ENCODE measurements at regions not wholly inside any gene's neighbourhood (a gene's known extent, or its start where the extent isn't known, plus 50 kb on each side); places are given as distances from the start of the nearest gene placed in this dataset.

DNA sequence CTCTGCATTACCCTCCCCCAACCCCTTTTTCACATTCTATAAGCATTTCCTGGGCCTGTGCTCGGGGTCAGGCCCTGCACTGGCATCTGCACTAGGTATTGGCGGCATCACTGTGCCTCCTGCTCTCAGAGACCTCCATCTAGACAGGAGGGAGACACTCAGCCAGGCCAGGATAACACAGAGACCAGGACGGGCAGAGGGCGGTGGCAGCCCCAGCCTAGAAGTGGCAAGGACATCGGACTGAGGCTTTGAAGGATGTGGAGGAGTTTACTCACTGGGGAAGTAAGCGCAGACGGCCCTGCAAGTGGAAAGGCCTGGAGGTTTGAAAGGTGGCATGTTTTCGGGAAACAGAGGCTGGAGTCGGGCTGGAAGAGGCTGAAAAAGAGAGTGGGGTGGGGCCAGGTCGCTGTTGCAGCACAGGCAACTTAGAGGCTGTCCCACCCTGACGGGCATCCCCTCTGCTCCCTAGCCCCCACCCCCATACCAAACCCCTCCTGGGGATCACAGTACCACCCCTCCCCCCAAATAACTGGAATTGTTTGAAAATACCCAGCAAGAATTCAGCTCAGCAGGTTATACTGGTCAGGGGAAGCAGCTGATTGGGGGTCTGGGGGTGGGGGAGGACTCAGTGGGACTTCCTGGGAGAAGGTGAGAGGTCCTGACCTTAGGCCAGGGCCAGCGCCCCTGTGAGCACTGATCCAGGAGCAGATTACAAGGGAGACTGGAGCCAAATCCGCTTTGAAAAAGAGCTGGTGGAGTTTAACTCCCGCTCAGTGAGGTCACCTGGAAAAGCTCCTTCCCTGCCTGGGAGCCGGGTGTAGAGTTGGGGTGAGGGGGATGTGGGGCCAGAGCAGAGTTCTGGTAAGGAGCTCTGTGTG, 121.8 kb upstream of the WNT4 start:
- Histone ChIP-seq H3K27me3 (no peaks in the 10 kb centered on the region), H3K4me3 (no peak overlapping the region), H3K27ac (no peak overlapping the region), H3K9me3 (no peaks in the 10 kb centered on the region), H3K36me3 (replicated peaks in 1 of 2; ENCODE audit: insufficient read depth in 1 of 2, low read depth in 2 of 2) (no peaks in the 10 kb centered on the region), H3K4me1 (no peaks in the 10 kb centered on the region)
- intact Hi-C loops (cut with DNase I): no loop called here
- DNase-seq (no peak), ATAC-seq (no peak)
- 74 to 79% methylated on average over 15 of the region's 15 CpGs for WGBS, 2 donors
- TF ChIP-seq POLR2A (IDR thresholded peaks at IDR 0.05): no peak
- TF ChIP-seq, protein P1, sequence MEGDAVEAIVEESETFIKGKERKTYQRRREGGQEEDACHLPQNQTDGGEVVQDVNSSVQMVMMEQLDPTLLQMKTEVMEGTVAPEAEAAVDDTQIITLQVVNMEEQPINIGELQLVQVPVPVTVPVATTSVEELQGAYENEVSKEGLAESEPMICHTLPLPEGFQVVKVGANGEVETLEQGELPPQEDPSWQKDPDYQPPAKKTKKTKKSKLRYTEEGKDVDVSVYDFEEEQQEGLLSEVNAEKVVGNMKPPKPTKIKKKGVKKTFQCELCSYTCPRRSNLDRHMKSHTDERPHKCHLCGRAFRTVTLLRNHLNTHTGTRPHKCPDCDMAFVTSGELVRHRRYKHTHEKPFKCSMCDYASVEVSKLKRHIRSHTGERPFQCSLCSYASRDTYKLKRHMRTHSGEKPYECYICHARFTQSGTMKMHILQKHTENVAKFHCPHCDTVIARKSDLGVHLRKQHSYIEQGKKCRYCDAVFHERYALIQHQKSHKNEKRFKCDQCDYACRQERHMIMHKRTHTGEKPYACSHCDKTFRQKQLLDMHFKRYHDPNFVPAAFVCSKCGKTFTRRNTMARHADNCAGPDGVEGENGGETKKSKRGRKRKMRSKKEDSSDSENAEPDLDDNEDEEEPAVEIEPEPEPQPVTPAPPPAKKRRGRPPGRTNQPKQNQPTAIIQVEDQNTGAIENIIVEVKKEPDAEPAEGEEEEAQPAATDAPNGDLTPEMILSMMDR (IDR thresholded peaks at IDR 0.05): no peak

DNA sequence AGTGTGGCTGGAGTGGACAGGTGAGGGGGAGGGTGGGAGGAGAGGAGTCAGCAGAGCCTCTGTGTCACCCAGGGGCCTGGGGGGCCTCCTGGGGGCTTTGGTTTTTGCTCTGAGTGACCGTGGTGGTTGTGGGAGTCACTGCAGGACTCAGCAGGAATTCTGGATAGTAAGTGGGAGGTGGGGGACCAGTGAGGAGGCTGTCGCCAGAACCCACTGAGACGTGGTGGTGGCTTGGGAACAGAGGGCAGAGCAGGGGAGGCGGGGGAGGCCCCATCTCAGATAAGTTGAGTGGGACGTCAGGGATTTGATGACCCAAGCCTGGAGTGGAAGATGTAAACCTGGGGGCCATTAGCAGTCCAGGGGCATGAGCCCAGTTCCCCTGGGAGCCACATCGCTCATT, 123.2 kb upstream of the WNT4 start:
- ATAC-seq: no peak
- TF ChIP-seq POLR2A (IDR thresholded peaks at IDR 0.05): no peak
- TF ChIP-seq, protein P1 (IDR thresholded peaks at IDR 0.05): no peak

DNA sequence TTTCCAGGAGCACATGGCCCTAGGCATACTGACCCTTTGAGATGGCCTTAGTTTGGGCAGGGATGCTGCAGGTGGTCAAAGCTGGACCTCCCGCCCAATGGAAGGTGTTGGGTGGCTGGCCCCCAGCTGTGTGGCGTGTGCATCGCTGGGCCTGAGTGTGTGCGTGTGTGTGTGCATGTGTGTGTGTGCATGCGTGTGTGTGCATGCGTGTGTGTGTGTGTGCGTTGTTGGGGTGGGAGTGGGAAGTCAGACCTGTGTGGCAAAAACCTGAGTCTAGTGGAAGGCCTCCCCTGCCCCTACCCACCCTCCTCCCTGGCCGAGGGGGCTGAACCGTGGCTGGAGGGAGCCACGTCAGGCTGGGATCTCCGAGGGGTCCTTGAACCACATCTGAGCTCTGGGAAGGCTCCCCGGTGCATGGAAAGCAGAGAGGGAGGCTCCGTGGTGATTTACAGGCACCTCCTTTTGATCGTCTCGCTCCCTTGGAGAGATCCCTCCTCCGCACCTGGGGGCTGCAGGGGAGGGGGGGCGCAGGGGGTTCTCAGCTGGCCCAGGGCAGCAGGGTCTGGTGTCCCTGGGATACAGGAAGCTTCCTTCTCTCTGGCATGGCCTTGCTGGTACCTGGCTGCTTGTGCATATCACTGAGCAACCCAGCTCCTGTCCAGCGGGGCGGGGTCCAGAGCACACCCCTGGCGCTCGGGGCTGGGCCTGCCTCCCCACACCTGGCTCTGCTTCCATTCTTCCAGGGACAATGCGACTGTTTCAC, 124.7 kb upstream of the WNT4 start:
- intact Hi-C loops (cut with DNase I): no loop called here
- no peak for TF ChIP-seq POLR2A (IDR thresholded peaks at IDR 0.05)
- TF ChIP-seq, protein P1 (IDR thresholded peaks at IDR 0.05): no peak
- Histone ChIP-seq H3K4me1 (no peaks in the 10 kb centered on the region), H3K27me3 (no peaks in the 10 kb centered on the region), H3K36me3 (replicated peaks in 1 of 2; ENCODE audit: insufficient read depth in 1 of 2, low read depth in 2 of 2) (no peaks in the 10 kb centered on the region), H3K27ac (no peak overlapping the region), H3K4me3 (no peak overlapping the region), H3K9me3 (no peaks in the 10 kb centered on the region)
- ATAC-seq: no peak
- WGBS, 2 donors: 71 to 73% methylated on average over 19 to 20 of the region's 22 CpGs
- DNase-seq: no peak

More for the DNA sequence above, 123.2 kb upstream of the WNT4 start:
- H3K4me3 ChIP-seq: no peak overlapping the region
- H3K9me3 ChIP-seq: no peaks in the 10 kb centered on the region
- no peak overlapping the region for H3K27ac ChIP-seq
- no peaks in the 10 kb centered on the region for H3K36me3 ChIP-seq (replicated peaks in 1 of 2; ENCODE audit: insufficient read depth in 1 of 2, low read depth in 2 of 2)
- no peaks in the 10 kb centered on the region for H3K27me3 ChIP-seq
- H3K4me1 ChIP-seq: no peaks in the 10 kb centered on the region
- 75 to 76% methylated on average over 6 of the region's 6 CpGs for WGBS, 2 donors
- DNase-seq: no peak
- intact Hi-C loops (cut with DNase I): no loop called here

DNA sequence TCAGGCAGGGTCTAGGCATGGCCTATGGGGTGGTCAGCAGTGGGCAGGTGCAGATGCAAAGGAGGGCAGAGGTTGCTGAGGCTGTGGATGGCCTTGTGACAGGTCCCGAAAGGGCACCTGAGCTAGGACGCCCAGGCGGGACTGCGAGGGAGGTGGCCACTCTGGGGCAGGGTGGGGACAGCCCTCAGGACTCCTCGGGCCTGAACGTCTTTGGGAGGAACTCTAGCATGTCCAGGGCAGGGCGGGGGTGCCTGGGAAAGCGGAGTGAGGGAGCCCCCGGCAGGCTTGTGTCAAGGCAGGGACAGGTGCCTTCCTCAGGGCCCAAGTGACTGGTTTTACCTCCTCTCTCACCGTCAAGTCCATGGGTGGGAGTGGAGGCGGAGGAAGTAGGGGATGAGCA, 125.4 kb upstream of the WNT4 start:
- Histone ChIP-seq H3K27me3 (no peaks in the 10 kb centered on the region), H3K4me3 (no peak overlapping the region), H3K27ac (no peak overlapping the region), H3K9me3 (no peaks in the 10 kb centered on the region), H3K36me3 (replicated peaks in 1 of 2; ENCODE audit: insufficient read depth in 1 of 2, low read depth in 2 of 2) (no peaks in the 10 kb centered on the region), H3K4me1 (no peaks in the 10 kb centered on the region)
- no peak for TF ChIP-seq POLR2A (IDR thresholded peaks at IDR 0.05)
- TF ChIP-seq, protein P1 (IDR thresholded peaks at IDR 0.05): no peak
- 42 to 82% methylated on average over 2 to 10 of the region's 11 CpGs for WGBS, 2 donors
- no peak for DNase-seq
- intact Hi-C loops (cut with DNase I): no loop called here
- ATAC-seq: no peak
